SK-N-SH (cell line): ENCODE measurements at regions not wholly inside any gene's neighbourhood (a gene's known extent, or its start where the extent isn't known, plus 50 kb on each side); places are given as distances from the start of the nearest gene placed in this dataset.

Experiments
- CTCF ChIA-PET: fragments of 300-600, 350-600 bp; formaldehyde crosslinking; extraction: SDS; loops from one replicate; lab custom pipeline; 2021; lab: Yijun Ruan, JAX
- POLR2A ChIA-PET: fragments of 350-600 bp; sonication (Branson Sonifier 250); formaldehyde crosslinking; extraction: SDS; loops from one replicate; lab custom pipeline; 2020; ENCODE audit warnings: antibody characterized with exemption, inconsistent platforms; lab: Yijun Ruan, JAX
- DNase-seq: peaks from one replicate; pipeline ENCODE4 v3.0.0; 2012
- H2AFZ ChIP-seq: fragments of 200-600 bp; sonication (generic); 2 replicates; pipeline ENCODE4 v1.8.1; 2016; ENCODE audit warnings: antibody characterized with exemption, mild to moderate bottlenecking, low read depth
- H3F3A ChIP-seq: fragments of 200-600 bp; sonication (generic); replicated peaks from 2 replicates; pipeline ENCODE3; 2016; ENCODE audit warnings: antibody characterized with exemption, mild to moderate bottlenecking; ENCODE audit not compliant: insufficient read depth
- H3K27ac ChIP-seq, 2 experiments: fragments of 200-500 bp in 1 of 2; fragments of 200-600 bp in 1 of 2; sonication (Bioruptor generic) in 1 of 2; sonication (generic), shearing (Covaris generic) in 1 of 2; 2 replicates each; pipeline versions ENCODE4 v1.5.1 to v1.6.1; 2014 to 2016; ENCODE audit warnings: low read depth in 2 of 2, inconsistent platforms in 1 of 2, low read length in 1 of 2, mild to moderate bottlenecking in 1 of 2, mixed read lengths in 1 of 2
- H3K27me3 ChIP-seq: fragments of 200-600 bp; sonication (generic), shearing (Covaris generic); 2 replicates; pipeline ENCODE4 v1.6.1; 2016; ENCODE audit warnings: mixed run types; ENCODE audit not compliant: insufficient read depth
- H3K36me3 ChIP-seq, 2 experiments: fragments of 200-500 bp in 1 of 2; fragments of 200-600 bp in 1 of 2; sonication (Bioruptor generic) in 1 of 2; sonication (generic) in 1 of 2; replicated peaks in 1 of 2; 2 replicates each; pipeline versions ENCODE3 to v1.5.1; 2014 to 2016; ENCODE audit warnings: low read length in 1 of 2, mild to moderate bottlenecking in 1 of 2; ENCODE audit not compliant: insufficient read depth in 2 of 2, control insufficient read depth in 1 of 2
- H3K4me1 ChIP-seq, 2 experiments: fragments of 200-500 bp in 1 of 2; fragments of 200-600 bp in 1 of 2; sonication (Bioruptor generic) in 1 of 2; sonication (generic), shearing (Covaris generic) in 1 of 2; 2 replicates each; pipeline versions ENCODE4 v1.5.1 to v1.6.1; 2014 to 2016; ENCODE audit warnings: low read depth in 1 of 2, low read length in 1 of 2, mixed run types in 1 of 2; ENCODE audit not compliant: insufficient read depth in 2 of 2, control insufficient read depth in 1 of 2
- H3K4me2 ChIP-seq: fragments of 200-600 bp; sonication (generic), shearing (Covaris generic); 2 replicates; pipeline ENCODE4 v1.6.1; 2017; ENCODE audit warnings: mixed run types
- H3K4me3 ChIP-seq, 2 experiments: fragments of 200-500 bp in 1 of 2; fragments of 200-600 bp in 1 of 2; sonication (Bioruptor generic) in 1 of 2; sonication (generic), shearing (Covaris generic) in 1 of 2; 2 replicates each; pipeline versions ENCODE4 v1.5.1 to v1.8.1; 2014 to 2016; ENCODE audit warnings: low read depth in 2 of 2, inconsistent platforms in 1 of 2, low read length in 1 of 2, mild to moderate bottlenecking in 1 of 2, mixed read lengths in 1 of 2, moderate library complexity in 1 of 2
- H3K79me2 ChIP-seq: fragments of 200-600 bp; sonication (generic); 2 replicates; pipeline ENCODE4 v1.8.1; 2017; ENCODE audit warnings: mild to moderate bottlenecking; ENCODE audit not compliant: insufficient read depth
- H3K9ac ChIP-seq: fragments of 200-600 bp; sonication (generic); 2 replicates; pipeline ENCODE4 v1.6.1; 2017; ENCODE audit warnings: mixed run types
- H3K9me2 ChIP-seq: fragments of 200-600 bp; sonication (generic); 2 replicates; pipeline ENCODE4 v1.6.1; 2017; ENCODE audit warnings: mixed run types
- H3K9me3 ChIP-seq: fragments of 200-600 bp; sonication (generic); 2 replicates; pipeline ENCODE4 v1.6.1; 2017; ENCODE audit warnings: mixed run types, mild to moderate bottlenecking, moderate library complexity
- H4K20me1 ChIP-seq: fragments of 200-600 bp; sonication (generic); 2 replicates; pipeline ENCODE4 v1.6.1; 2017; ENCODE audit warnings: mild to moderate bottlenecking, mixed run types; ENCODE audit not compliant: insufficient read depth
- CHD2 ChIP-seq: fragments of 150-350 bp; IDR thresholded peaks from 2 replicates; pipeline ENCODE4 v1.6.1; 2018; ENCODE audit warnings: low read length; ENCODE audit not compliant: partially characterized antibody
- CTCF ChIP-seq: fragments of 200-600 bp; sonication (generic); IDR thresholded peaks from 2 replicates; pipeline ENCODE4 v1.6.1; 2017; ENCODE audit warnings: antibody characterized with exemption, mild to moderate bottlenecking, moderate library complexity
- ELF1 ChIP-seq: IDR thresholded peaks from 2 replicates; pipeline ENCODE4 v1.4.0; 2012
- EP300 ChIP-seq, 2 experiments: IDR thresholded peaks; 2 replicates each; pipeline versions ENCODE4 v1.4.0 to v1.6.1; 2012; ENCODE audit warnings: borderline replicate concordance in 1 of 2, low read depth in 1 of 2, low read length in 1 of 2
- EZH2phosphoT487 ChIP-seq: fragments of 200-600 bp; sonication (generic); IDR thresholded peaks from 2 replicates; pipeline ENCODE4 v1.6.1; 2017; ENCODE audit warnings: low read depth, mixed run types, mild to moderate bottlenecking, antibody characterized with exemption, moderate library complexity, borderline replicate concordance
- FOSL2 ChIP-seq: IDR thresholded peaks from 2 replicates; pipeline ENCODE4 v1.4.0; 2012; ENCODE audit warnings: low read depth, mild to moderate bottlenecking, moderate library complexity, borderline replicate concordance
- FOXM1 ChIP-seq: IDR thresholded peaks from 2 replicates; pipeline ENCODE4 v1.4.0; 2012; ENCODE audit warnings: low read depth, mild to moderate bottlenecking
- IRF3 ChIP-seq: fragments of 150-350 bp; IDR thresholded peaks from 2 replicates; pipeline ENCODE4 v1.6.1; 2016; ENCODE audit warnings: mild to moderate bottlenecking, low read depth, low read length
- MEF2A ChIP-seq: IDR thresholded peaks from 2 replicates; pipeline ENCODE4 v1.4.0; 2012; ENCODE audit warnings: low read depth, borderline replicate concordance
- MXI1 ChIP-seq: IDR thresholded peaks from 2 replicates; pipeline ENCODE4 v1.6.1; 2012; ENCODE audit warnings: mild to moderate bottlenecking, low read depth, low read length, improper control_type of control experiment
- NFIC ChIP-seq: IDR thresholded peaks from 2 replicates; pipeline ENCODE4 v1.4.0; 2012; ENCODE audit warnings: borderline replicate concordance
- NRF1 ChIP-seq: IDR thresholded peaks from 2 replicates; pipeline ENCODE4 v1.6.1; 2012; ENCODE audit warnings: low read depth, mild to moderate bottlenecking, low read length
- RXRA ChIP-seq: IDR thresholded peaks from 2 replicates; pipeline ENCODE4 v1.4.0; 2012; ENCODE audit warnings: low read depth, mild to moderate bottlenecking, borderline replicate concordance
- SMC3 ChIP-seq: IDR thresholded peaks from 2 replicates; pipeline ENCODE4 v1.6.1; 2012; ENCODE audit warnings: low read depth, low read length, improper control_type of control experiment
- TAF1 ChIP-seq: IDR thresholded peaks from 2 replicates; pipeline ENCODE4 v1.6.1; 2012; ENCODE audit warnings: low read depth, mild to moderate bottlenecking, low read length, moderate library complexity, borderline replicate concordance
- TCF12 ChIP-seq: IDR thresholded peaks from 2 replicates; pipeline ENCODE4 v1.4.0; 2012
- USF2 ChIP-seq: fragments of 150-350 bp; IDR thresholded peaks from 2 replicates; pipeline ENCODE4 v1.6.1; 2017; ENCODE audit warnings: antibody characterized with exemption, low read length, low read depth, borderline replicate concordance
- WGBS: methylation state at CpG from one replicate; pipeline ENCODE4 v1.1.6; 2017; ENCODE audit warnings: low lambda C conversion rate; 5-methylcytosine and 5-hydroxymethylcytosine counted together

GRCh38 chr16:6969594-6969993 is 363.1 kb upstream of the RBFOX1 start:
- 25% methylated on average over 5 of the region's 5 CpGs for WGBS
- H3K79me2 ChIP-seq, result no peaks in the 10 kb centered on the region
- H3K4me3 ChIP-seq, result no peak overlapping the region
- no peaks in the 10 kb centered on the region for H3K9me3 ChIP-seq
- no peak overlapping the region for H3K27ac ChIP-seq
- H3K36me3 ChIP-seq, result no peaks in the 10 kb centered on the region
- no peaks in the 10 kb centered on the region for H3K9me2 ChIP-seq
- ChIA-PET POLR2A (no interaction called here), CTCF (interaction anchor here (0.7 kb wide), 1 partner anchor 289 kb away, joined by 3 read pairs; no protein-coding TSS in a partner anchor)
- TF ChIP-seq FOXM1, result no peak
- no peak for TF ChIP-seq TCF12
- TF ChIP-seq IRF3, result no peak
- TF ChIP-seq EZH2phosphoT487, result no peak
- no peak for TF ChIP-seq USF2
- no peak for TF ChIP-seq NFIC
- no peak for TF ChIP-seq RXRA
- TF ChIP-seq CHD2, result no peak
- no peak for TF ChIP-seq EP300 (IDR thresholded peaks at IDR 0.05; ENCODE audit: borderline replicate concordance in 1 of 2, low read depth in 1 of 2, low read length in 1 of 2)
- TF ChIP-seq MEF2A, result no peak
- TF ChIP-seq CTCF, result no peak
- TF ChIP-seq MXI1, result no peak
- TF ChIP-seq SMC3, result no peak
- no peak for TF ChIP-seq NRF1
- no peak for TF ChIP-seq ELF1
- TF ChIP-seq FOSL2, result no peak
- TF ChIP-seq TAF1, result no peak
- H3K4me2 ChIP-seq, result no peak overlapping the region
- H4K20me1 ChIP-seq, result no peaks in the 10 kb centered on the region
- H3K27me3 ChIP-seq, result no peaks in the 10 kb centered on the region
- no peaks in the 10 kb centered on the region for H3K4me1 ChIP-seq
- DNase-seq, result no peak
- no peaks in the 10 kb centered on the region for H3F3A ChIP-seq
- no peak overlapping the region for H3K9ac ChIP-seq
- H2AFZ ChIP-seq, result no peak overlapping the region
